ENCODE measurements at regions not wholly inside any gene's neighbourhood (a gene's known extent, or its start where the extent isn't known, plus 50 kb on each side); places are given as distances from the start of the nearest gene placed in this dataset.

- peak; percentile 8 for DNase-seq (ENCODE audit: low read depth)
Measured at GRCh38 chr21:21605521-21605920, 607.3 kb downstream of the NCAM2 start.

GRCh38 chr21:21606041-21606440 is 607.8 kb downstream of the NCAM2 start:
- DNase-seq (ENCODE audit: low read depth) = peak; percentile 17

GRCh38 chr21:21612466-21612865 is 614.3 kb downstream of the NCAM2 start:
- peak; percentile 81 for DNase-seq (ENCODE audit: low read depth)

- no peak for DNase-seq (ENCODE audit: low read depth)
Measured at GRCh38 chr21:21614966-21615365, 616.8 kb downstream of the NCAM2 start.

- no peak for DNase-seq (ENCODE audit: low read depth)
Measured at GRCh38 chr21:21622460-21623234, 624.4 kb downstream of the NCAM2 start.

- DNase-seq (ENCODE audit: low read depth) = peak; percentile 89
Measured at GRCh38 chr21:21624674-21625073, 626.5 kb downstream of the NCAM2 start.

- peak; percentile 80 for DNase-seq (ENCODE audit: low read depth)
Measured at GRCh38 chr21:21631961-21632360, 633.8 kb downstream of the NCAM2 start.

GRCh38 chr21:21632926-21633325 is 634.7 kb downstream of the NCAM2 start:
- peak; percentile 38 for DNase-seq (ENCODE audit: low read depth)

- DNase-seq (ENCODE audit: low read depth) = no peak
Measured at GRCh38 chr21:21661741-21662140, 663.5 kb downstream of the NCAM2 start.

- no peak for DNase-seq (ENCODE audit: low read depth)
Measured at GRCh38 chr21:21662776-21663175, 664.6 kb downstream of the NCAM2 start.

- no peak for DNase-seq (ENCODE audit: low read depth)
Measured at GRCh38 chr21:21664871-21665270, 666.7 kb downstream of the NCAM2 start.

- DNase-seq (ENCODE audit: low read depth) = no peak
Measured at GRCh38 chr21:21666689-21667088, 668.5 kb downstream of the NCAM2 start.

- DNase-seq (ENCODE audit: low read depth) = no peak
Measured at GRCh38 chr21:21668198-21668597, 670.0 kb downstream of the NCAM2 start.

GRCh38 chr21:21673959-21674358 is 675.8 kb downstream of the NCAM2 start:
- no peak for DNase-seq (ENCODE audit: low read depth)

GRCh38 chr21:21675601-21676000 is 677.4 kb downstream of the NCAM2 start:
- no peak for DNase-seq (ENCODE audit: low read depth)

GRCh38 chr21:21682172-21682571 is 684.0 kb downstream of the NCAM2 start:
- peak; percentile 37 for DNase-seq (ENCODE audit: low read depth)

- peak; percentile 58 for DNase-seq (ENCODE audit: low read depth)
Measured at GRCh38 chr21:21688889-21689288, 690.7 kb downstream of the NCAM2 start.

- DNase-seq (ENCODE audit: low read depth) = no peak
Measured at GRCh38 chr21:21690068-21690665, 692.0 kb downstream of the NCAM2 start.

- peak; percentile 31 for DNase-seq (ENCODE audit: low read depth)
Measured at GRCh38 chr21:21712748-21713520, 714.7 kb downstream of the NCAM2 start.

- peak; percentile 20 for DNase-seq (ENCODE audit: low read depth)
Measured at GRCh38 chr21:21713651-21714180, 715.5 kb downstream of the NCAM2 start.

GRCh38 chr21:21714426-21714825 is 716.2 kb downstream of the NCAM2 start:
- peak; percentile 81 for DNase-seq (ENCODE audit: low read depth)

All from myocyte (in vitro differentiated cells).